Cortex of kidney (tissue), 1 donor: ENCODE measurements at regions not wholly inside any gene's neighbourhood (a gene's known extent, or its start where the extent isn't known, plus 50 kb on each side); places are given as distances from the start of the nearest gene placed in this dataset.
"Not testable (repeated sequence)": the region's sequence is repeated elsewhere in the genome, so short reads cannot be mapped to it uniquely, and the experiment has no call there.

Experiments
- DNase-seq: peaks from one replicate; lab custom pipeline; 2025; lab: John Stamatoyannopoulos, UW

DNA sequence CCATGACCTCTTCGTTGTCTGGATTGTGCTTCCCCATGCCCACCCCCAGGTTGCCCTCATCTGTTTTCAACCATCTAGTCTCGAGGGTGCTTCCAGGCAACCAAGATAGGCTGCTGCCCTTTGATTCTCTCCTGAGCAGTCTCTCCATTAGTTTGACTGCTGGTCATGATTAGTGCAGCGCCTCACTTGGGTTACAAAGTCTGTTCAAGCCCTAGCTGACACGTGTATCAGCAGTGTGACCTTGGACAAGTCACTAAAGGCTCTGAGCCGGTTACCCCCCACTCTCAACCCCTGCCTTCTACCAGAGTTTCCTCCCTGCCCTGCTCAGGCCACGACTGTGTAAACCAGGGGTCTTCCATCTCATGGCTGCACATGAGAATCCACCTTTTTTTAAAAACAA lies 185.3 kb upstream of the PWP1 start:
- no peak for DNase-seq

DNA sequence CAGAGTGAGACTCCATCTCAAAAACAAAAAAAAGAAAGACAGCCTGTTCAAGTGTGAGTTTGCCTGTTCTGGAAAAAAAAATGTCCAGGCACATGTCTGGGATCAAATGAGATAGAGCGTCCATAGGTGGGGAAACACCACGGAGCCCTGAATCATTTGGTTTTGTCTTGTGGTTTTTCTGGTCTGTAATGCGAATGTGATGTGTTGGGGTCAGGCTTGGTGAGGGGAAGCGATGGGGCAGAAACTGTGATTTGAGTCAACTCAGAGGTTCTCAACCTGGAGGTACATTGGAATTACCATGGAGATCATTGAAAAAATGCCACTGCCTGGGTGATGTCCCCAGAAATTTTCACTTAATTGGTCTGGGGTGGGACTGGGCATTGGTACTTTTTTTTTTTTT lies 183.9 kb upstream of the PWP1 start:
- DNase-seq = no peak

DNA sequence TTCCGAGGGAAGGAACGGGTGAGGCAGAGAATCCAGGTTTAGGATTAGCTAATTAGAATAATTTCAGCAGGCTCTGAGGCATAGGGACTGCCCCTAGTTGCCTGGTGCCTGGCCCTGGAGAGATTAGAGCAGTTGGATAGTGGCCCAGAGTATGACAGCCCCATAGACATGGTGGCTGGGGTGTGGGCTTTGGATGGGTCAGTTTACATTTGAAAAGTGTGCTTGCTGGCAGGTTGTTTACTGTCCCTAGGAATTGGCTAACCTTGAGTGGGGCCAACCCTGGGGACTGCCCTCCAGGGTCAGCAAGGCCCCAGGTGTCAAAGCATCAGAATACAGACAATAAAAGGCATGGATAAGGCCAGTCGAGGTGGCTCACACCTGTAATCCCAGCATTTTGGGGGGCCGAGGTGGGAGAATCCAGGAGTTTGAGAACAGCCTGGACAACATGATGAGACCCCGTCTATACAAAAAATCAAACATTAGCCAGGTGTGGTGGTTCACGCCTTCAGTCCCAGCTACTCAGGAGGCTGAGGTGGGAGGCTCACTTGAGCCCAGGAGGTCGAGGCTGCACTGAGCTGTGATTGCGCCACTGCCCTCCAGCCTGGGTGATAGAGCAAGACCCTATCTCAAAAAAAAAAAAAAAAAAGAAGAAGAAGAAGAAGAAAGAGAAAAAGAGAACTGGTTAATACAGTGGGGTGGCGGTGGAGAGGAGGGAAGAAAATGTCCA lies 182.3 kb upstream of the PWP1 start:
- DNase-seq = no peak

DNA sequence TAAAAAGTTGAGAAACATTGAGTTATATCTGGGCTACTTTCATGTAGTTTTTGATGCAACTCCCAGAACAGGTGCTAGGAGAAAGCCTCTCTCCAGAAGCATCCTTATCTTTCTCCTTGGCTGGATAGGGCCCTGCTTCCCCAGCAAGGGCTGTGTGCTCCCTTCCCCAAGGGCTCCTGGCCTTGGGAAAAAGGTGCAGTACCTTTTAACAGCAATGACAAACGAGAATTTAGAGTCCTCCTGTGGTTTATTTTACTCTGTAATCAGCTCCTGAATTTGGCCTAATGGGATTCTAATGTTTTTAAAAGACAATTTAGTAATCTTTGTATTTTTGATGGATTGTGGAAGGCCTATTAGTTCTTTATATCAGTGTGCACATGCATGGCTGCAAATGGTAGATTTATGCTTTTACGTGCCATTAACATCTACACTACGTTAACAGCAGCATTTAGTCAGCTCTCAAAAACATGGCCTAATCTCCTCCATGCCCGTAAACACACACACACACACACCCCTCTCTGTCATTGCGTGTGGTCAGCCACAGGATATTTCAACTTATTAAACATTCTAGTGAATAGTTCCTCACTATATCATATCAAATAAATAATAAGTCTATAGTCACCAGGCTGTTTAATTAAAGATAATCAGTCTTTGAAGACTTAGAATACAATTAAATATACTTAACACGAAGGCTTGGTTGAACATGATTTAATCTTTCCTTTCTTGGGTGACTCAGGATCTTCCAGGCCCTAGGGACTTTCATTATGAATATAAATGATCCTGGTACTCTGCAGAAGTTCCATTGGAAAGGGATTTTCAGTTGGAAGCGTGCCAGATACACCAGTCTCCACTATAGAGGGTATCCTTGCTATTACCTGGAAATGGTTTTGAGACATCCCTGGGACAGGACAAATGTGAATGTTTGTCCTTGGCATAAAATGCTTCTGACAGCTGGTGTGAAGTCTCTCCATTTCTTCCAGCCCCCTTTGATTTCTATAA lies 181.4 kb upstream of the PWP1 start:
- no peak for DNase-seq

DNA sequence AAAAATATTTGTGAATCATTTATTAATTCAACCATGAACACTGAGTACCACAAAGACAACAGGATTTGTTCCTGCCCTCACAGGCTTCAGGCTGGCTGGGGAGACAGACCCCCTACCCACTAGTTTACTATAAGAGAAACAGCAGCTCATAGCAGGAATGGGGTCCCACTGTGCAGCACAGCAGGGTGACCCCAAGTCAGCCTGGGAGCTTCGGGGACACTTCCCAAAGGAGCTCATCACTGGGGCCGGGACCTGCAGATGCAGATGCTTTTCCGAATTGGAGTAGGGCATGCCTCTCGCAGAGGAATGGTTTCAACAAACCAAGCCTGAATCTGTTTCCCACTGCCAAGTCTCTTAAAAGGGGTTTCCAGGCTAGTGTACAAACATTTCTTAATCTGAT lies 176.2 kb upstream of the PWP1 start:
- DNase-seq = no peak

DNA sequence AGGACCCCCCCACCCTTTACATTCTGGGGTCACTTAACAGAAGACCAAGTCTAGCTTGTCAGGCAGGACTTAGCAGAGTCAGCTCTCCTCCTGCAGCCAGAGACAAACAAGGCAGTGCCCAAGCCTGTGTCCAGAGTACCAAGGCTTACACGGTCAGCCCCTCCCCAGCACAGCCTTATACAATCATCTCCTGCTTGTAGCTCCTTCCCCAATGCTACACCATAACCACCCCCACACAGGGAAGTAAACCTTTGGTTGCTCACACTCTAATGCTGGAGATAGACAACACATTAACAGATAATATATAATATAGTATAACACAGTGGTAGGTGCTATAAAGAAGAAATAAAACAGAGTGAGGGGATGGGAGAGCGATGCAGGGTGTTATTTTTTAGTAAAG lies 175.4 kb upstream of the PWP1 start:
- no peak for DNase-seq

DNA sequence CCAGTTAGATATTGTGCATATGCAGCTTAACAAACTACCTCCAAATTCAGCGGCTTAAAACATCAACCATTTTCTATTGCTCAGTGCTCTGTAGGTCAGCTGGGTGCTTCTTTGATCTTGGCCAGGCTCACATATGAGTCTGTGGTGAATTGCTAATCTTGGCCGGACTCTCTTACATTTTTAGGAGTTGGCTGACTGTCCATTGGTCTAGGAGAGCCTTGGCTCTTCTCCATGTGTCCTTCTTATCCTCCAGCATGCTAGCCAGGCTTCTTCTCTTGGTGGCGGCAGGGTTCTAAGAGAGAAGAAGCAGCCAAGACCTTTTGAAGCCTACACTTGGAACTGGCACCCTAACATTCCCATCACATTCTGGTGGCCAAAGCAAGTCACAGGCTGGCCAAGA lies 174.3 kb upstream of the PWP1 start:
- DNase-seq = no peak

DNA sequence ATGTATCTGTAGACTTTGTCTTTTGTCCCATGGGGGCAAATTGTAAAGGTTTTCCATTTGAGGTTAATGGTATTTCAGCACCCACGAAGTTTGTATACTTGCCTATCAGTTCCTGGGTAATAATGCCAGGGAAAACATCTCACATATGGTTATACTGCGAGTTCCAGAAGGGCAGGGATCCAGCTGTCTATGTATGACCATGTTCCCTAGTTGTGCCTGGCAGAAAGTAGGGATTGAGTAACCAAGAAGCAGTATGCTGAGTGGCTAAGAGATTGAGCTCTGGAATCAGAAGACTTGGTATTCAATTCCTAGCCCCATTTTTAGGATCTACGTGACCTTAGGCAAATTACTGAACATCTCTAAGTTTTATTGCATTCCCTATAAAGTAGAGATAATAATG lies 173.2 kb upstream of the PWP1 start:
- DNase-seq = no peak

DNA sequence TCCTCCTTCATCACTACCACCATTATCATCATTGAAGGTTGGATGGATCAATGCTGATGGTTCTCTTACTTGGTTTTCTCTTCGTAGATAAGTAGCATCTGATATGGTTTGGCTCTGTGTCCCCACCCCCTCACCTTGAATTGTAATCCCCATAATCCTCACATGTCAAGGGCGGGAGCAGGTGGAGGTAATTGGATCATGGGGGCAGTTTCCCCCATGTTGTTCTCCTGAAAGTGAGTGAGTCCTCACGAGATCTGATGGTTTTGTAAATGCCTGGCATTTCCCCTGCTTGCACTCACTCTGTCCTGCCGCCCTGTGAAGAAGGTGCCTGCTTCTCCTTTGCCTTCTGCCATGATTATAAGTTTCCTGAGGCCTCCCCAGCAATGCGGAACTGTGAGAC lies 172.4 kb upstream of the PWP1 start:
- no peak for DNase-seq

DNA sequence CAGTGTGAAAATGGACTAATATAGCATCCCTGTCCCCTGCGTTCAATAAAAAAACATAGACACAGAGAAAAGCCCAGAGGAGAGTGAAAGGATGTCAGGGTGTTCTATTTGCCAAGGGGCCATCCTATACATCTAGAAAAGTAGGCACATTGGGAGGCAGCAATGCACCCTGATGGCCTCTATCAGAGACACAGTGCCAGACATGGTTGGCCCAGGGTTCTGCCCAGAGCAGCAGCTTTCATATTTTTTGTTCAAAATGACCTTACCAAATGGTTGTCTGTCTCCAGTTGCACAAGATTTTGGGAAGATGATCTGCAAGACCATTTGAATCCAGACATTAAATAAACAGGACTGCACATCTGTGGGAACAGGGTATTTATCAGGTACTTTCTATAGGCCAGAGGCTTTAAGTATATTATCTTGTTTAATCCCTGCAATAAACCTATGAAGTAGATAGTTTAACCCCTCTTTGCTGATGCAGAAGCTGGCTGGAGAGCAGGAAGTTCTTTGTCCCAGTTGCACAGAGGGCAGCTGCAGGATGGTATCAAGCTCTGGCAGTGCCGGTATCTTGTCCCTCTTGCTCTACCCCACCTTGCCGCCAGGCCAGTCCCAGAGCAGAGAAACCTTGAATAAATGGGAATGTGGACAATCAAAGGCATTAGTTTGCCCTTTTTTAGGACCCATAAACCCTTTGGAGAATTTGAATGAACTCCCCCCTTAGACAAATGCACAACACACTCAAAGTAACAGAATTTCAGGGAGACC lies 171.8 kb upstream of the PWP1 start:
- no peak for DNase-seq

DNA sequence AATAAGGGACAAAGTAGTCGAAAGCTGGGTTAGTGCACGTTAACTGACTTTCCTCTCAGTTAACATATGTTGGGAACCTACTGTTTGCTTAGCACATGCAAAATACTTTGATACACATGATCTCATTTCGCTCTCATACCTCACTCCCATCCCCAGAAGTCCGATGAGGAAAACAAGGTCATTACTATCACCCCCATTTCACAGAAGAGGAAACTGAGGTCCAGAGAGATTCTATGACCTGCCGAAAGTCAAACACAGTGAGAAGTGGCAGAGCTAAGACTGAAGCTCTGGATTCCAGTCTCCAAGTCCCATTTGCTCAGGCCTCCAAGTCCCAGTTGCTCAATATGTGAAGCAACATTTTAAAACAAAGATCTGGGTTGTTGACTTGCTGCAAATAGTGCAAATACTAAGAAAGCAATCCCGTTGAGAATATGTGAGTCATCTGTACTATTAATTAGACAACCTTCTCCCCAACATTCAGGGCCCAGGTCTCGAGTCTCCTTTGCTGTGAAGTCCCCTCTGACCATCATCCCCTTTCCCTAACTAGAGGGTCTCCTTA lies 170.6 kb upstream of the PWP1 start:
- DNase-seq = no peak

DNA sequence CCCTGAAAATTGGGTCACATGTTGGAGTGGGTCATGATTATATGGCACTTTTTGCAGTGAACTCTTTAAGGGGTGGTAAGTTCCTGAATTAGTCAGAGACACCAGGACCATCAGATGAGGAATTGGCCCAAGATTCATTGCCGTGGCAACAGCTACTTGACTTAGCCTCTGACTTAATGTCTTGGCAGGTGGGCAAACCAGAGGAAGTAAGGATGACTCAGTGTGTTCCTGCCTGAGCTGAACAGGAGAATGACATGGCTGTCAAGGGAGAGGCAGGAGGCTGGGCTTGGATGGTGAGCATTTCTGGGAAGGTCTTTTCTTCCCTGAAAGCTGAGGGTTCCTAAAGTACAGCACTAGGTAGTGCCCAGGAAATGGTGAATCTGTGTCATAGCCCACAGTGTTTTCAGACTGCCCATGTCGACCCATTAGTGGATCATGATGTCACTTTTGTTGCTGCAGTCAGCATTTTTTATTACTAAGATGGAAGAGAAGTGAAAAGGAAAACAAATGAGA lies 170.1 kb upstream of the PWP1 start:
- DNase-seq = no peak

DNA sequence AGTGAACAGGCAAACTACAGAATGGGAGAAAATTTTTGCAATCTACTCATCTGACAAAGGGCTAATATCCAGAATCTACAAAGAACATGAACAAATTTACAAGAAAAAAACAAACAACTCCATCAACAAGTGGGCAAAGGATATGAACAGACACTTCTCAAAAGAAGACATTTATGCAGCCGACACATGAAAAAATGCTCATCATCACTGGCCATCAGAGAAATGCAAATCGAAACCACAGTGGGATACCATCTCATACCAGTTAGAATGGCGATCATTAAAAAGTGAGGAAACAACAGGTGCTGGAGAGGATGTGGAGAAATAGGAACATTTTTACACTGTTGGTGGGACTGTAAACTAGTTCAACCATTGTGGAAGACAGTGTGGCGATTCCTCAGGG lies 167.8 kb upstream of the PWP1 start:
- not testable (repeated sequence) for DNase-seq

DNA sequence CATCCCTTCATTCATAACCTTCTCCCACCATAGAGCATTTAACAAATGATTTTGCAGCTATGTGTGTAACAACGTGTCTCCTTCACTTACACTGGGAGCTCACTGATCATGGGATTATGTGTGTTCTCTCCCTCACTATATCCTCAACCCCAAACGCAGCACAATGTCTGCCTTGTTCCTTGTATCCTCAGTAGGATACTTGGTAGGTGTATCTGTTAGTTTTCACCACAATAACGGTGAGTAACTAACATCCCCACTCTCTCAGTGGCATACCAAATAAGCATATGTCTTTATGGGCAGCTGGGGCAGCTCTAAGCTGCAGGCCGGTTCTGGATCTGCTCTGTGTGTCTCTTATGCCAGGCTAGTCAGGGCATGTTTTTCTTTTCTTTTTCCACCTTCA lies 166.7 kb upstream of the PWP1 start:
- DNase-seq = no peak

DNA sequence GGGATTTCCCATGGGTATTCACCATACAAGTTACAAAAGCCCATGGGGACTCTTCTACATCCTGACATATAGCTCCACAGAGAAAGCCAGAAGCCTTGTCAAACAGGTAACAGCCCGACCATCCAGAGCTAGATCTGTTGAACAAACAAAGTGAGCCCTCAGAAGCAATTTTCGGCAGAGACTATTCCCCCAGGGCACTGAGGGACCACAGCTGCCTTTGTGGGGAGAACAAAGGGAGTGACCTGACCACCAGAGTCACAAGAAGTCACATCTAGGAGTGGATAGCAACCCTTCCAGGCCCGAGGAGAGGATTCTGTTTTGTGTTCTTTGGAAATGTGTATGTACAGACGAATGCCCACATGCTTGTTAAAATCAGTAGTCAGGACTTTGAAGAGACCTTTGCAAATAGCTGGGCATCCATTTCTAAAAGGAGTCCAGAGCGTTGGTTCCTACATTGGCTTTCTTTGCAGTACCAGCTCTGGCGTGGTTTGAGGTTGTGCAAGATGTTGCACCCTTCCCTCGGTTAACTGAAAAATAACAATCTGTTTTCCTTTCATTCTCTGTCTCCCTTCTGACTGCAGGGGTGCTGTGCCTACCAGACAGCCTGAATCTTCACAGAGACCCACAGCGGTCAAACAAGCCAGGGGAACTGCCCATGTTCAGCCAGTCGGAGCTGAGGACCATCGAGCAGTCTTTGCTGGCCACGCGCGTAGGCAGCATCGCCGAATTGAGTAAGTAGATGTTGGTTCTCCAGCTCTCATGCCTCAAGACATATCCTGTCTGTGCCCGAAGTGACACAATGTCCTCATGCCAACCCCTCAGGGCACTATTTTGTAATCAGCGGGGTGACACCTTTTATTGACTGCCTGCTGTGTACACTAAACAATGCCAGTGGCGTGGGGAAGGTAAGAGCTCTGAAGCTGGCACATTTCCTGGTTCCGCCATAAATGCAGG lies 165.4 kb upstream of the PWP1 start:
- no peak for DNase-seq

DNA sequence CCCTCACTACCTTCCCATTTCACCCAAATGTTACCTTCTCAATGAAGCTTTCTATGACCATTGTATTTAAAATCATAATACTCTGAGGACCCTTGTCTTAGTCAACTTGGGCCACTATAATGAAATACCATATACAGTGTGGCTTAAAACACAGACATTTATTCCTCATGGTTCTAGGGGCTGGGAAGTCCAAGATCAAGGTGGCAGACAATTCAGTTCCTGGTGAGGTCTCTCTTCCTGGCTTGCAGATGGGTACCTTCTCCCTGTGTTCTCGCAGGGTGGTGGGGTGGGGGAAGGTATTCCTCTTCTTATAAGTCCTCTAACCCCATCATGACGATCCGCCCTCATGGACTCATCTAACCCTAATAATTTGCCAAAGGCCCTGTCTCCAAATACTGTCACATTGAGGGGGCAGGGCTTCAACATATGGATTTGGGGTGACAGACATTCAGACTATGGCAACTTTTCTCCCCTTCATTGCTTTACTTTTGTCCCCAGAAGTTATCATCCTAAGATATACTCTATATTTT lies 163.7 kb upstream of the PWP1 start:
- no peak for DNase-seq

DNA sequence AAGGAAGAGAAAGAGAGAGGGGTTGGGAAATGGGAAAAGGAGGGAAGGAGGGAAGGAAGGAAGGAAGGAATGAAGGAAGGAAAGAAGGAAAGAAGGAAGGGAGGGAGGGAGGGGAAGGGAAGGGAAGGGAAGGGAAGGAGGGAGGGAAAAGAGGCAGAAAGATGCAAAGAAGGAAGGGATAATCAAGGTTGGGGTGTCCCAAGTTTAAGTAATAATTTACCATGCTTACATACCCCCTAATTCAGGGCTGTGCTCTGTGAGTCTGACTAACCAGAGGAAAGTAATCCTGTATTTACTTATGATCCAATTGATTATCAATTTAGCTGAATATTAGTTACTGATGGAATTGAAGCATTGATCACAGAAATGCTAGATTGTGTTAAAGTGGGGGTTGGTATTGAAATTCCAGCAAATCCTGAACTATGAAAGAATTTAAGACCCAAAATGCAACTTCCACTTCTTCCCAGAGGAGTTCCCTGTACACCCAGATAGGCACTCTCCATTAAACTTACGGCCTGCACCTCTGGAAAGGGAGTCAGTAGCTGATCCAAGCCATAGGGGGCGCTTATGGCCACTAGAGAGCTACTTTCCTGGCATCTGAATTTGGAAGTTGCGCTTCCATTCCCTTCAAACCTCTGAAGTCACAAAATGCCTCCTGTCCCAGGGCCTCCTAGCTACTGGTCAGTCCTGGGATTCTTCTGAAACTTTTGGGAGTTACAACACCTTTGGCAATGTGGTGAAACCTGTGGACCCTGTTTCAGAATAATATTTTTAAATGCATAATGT lies 162.7 kb upstream of the PWP1 start:
- DNase-seq = no peak

DNA sequence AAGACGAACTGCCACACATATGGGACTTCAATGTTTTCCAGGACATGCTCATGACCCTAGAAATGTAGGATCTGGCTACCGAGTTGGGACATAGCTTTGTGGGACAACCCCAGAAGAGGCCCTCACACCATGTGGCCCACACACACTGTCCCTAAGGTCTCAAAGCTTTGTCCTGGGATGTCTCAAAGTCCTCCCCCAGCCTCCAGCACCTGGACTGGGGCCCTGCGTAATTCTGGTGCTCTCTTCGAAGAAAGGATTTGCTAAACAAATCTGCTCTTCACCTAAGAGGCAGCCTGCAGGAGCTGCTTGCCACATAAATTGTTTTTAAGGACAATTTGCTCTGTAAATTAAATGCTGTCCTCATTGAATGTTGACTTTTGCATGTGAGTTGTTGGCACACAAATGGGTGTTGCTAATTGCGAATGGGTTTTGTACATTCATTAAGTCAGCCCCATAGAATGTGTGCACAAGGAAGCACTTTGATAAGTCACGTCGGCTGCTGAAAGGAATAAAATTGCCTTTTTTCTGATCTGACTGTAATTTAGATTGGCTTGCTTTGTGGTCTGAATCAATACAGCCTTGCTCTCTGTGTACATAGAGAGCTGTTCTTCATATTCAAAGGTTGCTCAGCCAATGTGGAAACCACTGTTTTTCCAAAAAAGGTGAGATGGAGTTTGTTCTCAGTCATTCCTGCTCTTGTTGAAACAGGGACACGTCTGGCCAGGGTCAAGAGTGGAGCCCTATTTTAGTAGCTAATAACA lies 161.6 kb upstream of the PWP1 start:
- no peak for DNase-seq
